Keratinocyte (primary cell): ENCODE measurements at regions not wholly inside any gene's neighbourhood (a gene's known extent, or its start where the extent isn't known, plus 50 kb on each side); places are given as distances from the start of the nearest gene placed in this dataset.

Experiments used
- DNase-seq: peaks from one replicate; pipeline ENCODE4 v3.0.0-alpha.2; 2011; ENCODE audit warnings: low read depth, missing footprints, low spot score
- FAIRE-seq: peaks from 2 replicates; lab custom pipeline; 2011; peaks lifted over from hg19 to GRCh38; lab: Jason Lieb, UNC
- H2AFZ ChIP-seq: 2 replicates; pipeline ENCODE4 v1.6.0; 2012; ENCODE audit warnings: low read length, control low read depth, inconsistent platforms; ENCODE audit not compliant: control insufficient read depth
- H3K27ac ChIP-seq: 2 replicates; pipeline ENCODE4 v1.5.1; 2011; ENCODE audit warnings: low read length; ENCODE audit not compliant: control insufficient read depth, insufficient read depth
- H3K27me3 ChIP-seq: 3 replicates; pipeline ENCODE4 v1.6.0; 2011; ENCODE audit warnings: low read length; ENCODE audit not compliant: control insufficient read depth, insufficient read depth; ENCODE audit errors: extremely low read depth
- H3K36me3 ChIP-seq, 2 experiments: 2 replicates in 1 of 2; 3 replicates in 1 of 2; pipeline ENCODE4 v1.5.1; 2011; ENCODE audit warnings: low read length in 2 of 2, mild to moderate bottlenecking in 1 of 2; ENCODE audit not compliant: control insufficient read depth in 2 of 2, insufficient read depth in 2 of 2; ENCODE audit errors: extremely low read depth in 1 of 2
- H3K4me1 ChIP-seq: 3 replicates; pipeline ENCODE4 v1.5.1; 2011; ENCODE audit warnings: low read length; ENCODE audit not compliant: control insufficient read depth, insufficient read depth; ENCODE audit errors: extremely low read depth
- H3K4me2 ChIP-seq: 3 replicates; pipeline ENCODE4 v1.6.0; 2011; ENCODE audit warnings: low read depth, low read length; ENCODE audit not compliant: control insufficient read depth, insufficient read depth; ENCODE audit errors: extremely low read depth
- H3K4me3 ChIP-seq, 3 experiments: fragments of 200-600 bp in 1 of 3; sonication (generic) in 1 of 3; 2 replicates in 2 of 3; 3 replicates in 1 of 3; pipeline ENCODE4 v1.5.1; 2011 to 2016; ENCODE audit warnings: low read length in 3 of 3, mild to moderate bottlenecking in 3 of 3, control low read depth in 2 of 3, inconsistent platforms in 1 of 3, low read depth in 1 of 3, mixed read lengths in 1 of 3, mixed run types in 1 of 3, moderate library complexity in 1 of 3; ENCODE audit not compliant: control insufficient read depth in 2 of 3, insufficient read depth in 2 of 3; ENCODE audit errors: extremely low read depth in 1 of 3
- H3K79me2 ChIP-seq: 2 replicates; pipeline ENCODE4 v1.6.0; 2012; ENCODE audit warnings: low read length; ENCODE audit not compliant: control insufficient read depth, insufficient read depth
- H3K9ac ChIP-seq: 3 replicates; pipeline ENCODE4 v1.6.0; 2011; ENCODE audit warnings: low read length; ENCODE audit not compliant: control insufficient read depth, insufficient read depth; ENCODE audit errors: extremely low read depth
- H3K9me1 ChIP-seq: 3 replicates; pipeline ENCODE4 v1.6.0; 2011; ENCODE audit warnings: low read length; ENCODE audit not compliant: control insufficient read depth, insufficient read depth; ENCODE audit errors: extremely low read depth
- H3K9me3 ChIP-seq: 2 replicates; pipeline ENCODE4 v1.5.1; 2012; ENCODE audit warnings: low read depth, low read length; ENCODE audit not compliant: control insufficient read depth
- H4K20me1 ChIP-seq: 3 replicates; pipeline ENCODE4 v1.6.0; 2011; ENCODE audit warnings: low read length; ENCODE audit not compliant: control insufficient read depth, insufficient read depth; ENCODE audit errors: extremely low read depth
- CTCF ChIP-seq, 3 experiments: IDR thresholded peaks in 1 of 3; conservative IDR thresholded peaks in 1 of 3; optimal IDR thresholded peaks in 1 of 3; 2 replicates in 2 of 3; 3 replicates in 1 of 3; pipeline versions ENCODE3 to v1.5.1; 2011; ENCODE audit warnings: low read length in 3 of 3, mild to moderate bottlenecking in 3 of 3, moderate library complexity in 2 of 3, control low read depth in 1 of 3, inconsistent platforms in 1 of 3; ENCODE audit not compliant: insufficient read depth in 2 of 3; ENCODE audit errors: extremely low read depth in 1 of 3
- EZH2 ChIP-seq: IDR thresholded peaks from one replicate; pipeline ENCODE4 v1.6.1; 2012; ENCODE audit warnings: inconsistent platforms, mild to moderate bottlenecking, low read length, moderate library complexity
- dilution Hi-C: fragments of 300-500 bp; cut with MboI; formaldehyde crosslinking; loops from one replicate; pipeline ENCODE4 v1.7.0; 2020; ENCODE audit warnings: low sequenced_read_pairs; ENCODE audit not compliant: extremely low pct_ligation_motif_present

- Histone ChIP-seq H3K9ac (no peak overlapping the region), H3K4me3 (no peak overlapping the region), H2AFZ (no peak overlapping the region), H3K79me2 (no peaks in the 10 kb centered on the region), H3K4me1 (peaks cover 5% of the 10 kb centered on the region), H3K9me1 (no peaks in the 10 kb centered on the region), H4K20me1 (no peaks in the 10 kb centered on the region), H3K36me3 (no peaks in the 10 kb centered on the region), H3K27me3 (no peaks in the 10 kb centered on the region), H3K27ac (no peak overlapping the region), H3K4me2 (no peak overlapping the region), H3K9me3 (no peaks in the 10 kb centered on the region)
- dilution Hi-C loops, result no loop called here
- no peak for FAIRE-seq
- DNase-seq, result no peak
- TF ChIP-seq EZH2 (no peak), CTCF (optimal IDR thresholded peaks at IDR 0.05 in 1 of 3, IDR thresholded peaks at IDR 0.05 in 1 of 3, conservative IDR thresholded peaks at IDR 0.05 in 1 of 3; ENCODE audit: extremely low read depth in 1 of 3, insufficient read depth in 2 of 3, low read length in 3 of 3) (no peak)
Measured at GRCh38 chr14:86712176-86712575, 1182.2 kb downstream of the FLRT2 start.

- Histone ChIP-seq H2AFZ (no peak overlapping the region), H3K27me3 (no peaks in the 10 kb centered on the region), H3K4me2 (no peak overlapping the region), H3K9me1 (no peaks in the 10 kb centered on the region), H3K79me2 (no peaks in the 10 kb centered on the region), H3K4me1 (peaks cover 5% of the 10 kb centered on the region), H3K27ac (no peak overlapping the region), H3K4me3 (no peak overlapping the region), H3K36me3 (no peaks in the 10 kb centered on the region), H3K9me3 (no peaks in the 10 kb centered on the region), H3K9ac (no peak overlapping the region), H4K20me1 (no peaks in the 10 kb centered on the region)
- FAIRE-seq (peak; percentile 44), DNase-seq (no peak)
- TF ChIP-seq EZH2, result no peak
- TF ChIP-seq CTCF (optimal IDR thresholded peaks at IDR 0.05 in 1 of 3, IDR thresholded peaks at IDR 0.05 in 1 of 3, conservative IDR thresholded peaks at IDR 0.05 in 1 of 3; ENCODE audit: extremely low read depth in 1 of 3, insufficient read depth in 2 of 3, low read length in 3 of 3), result no peak
- dilution Hi-C loops, result no loop called here
Measured at GRCh38 chr14:86708846-86709339, 1178.9 kb downstream of the FLRT2 start.
